HEK293T (cell line): ENCODE measurements at regions not wholly inside any gene's neighbourhood (a gene's known extent, or its start where the extent isn't known, plus 50 kb on each side); places are given as distances from the start of the nearest gene placed in this dataset.

Experiments used
- BHLHE40 ChIP-seq: fragments of 450-650 bp; IDR thresholded peaks from 2 replicates; pipeline ENCODE4 v1.6.1; 2016; ENCODE audit warnings: mild to moderate bottlenecking, moderate library complexity, borderline replicate concordance
- ELF4 ChIP-seq: fragments of 450-650 bp; IDR thresholded peaks from 2 replicates; pipeline ENCODE4 v1.6.1; 2017; ENCODE audit warnings: antibody characterized with exemption
- FOXA1 ChIP-seq: fragments of 450-650 bp; IDR thresholded peaks from 2 replicates; pipeline ENCODE4 v1.6.1; 2016; ENCODE audit warnings: mild to moderate bottlenecking
- FOXM1 ChIP-seq: fragments of 450-650 bp; IDR thresholded peaks from 2 replicates; pipeline ENCODE4 v1.6.1; 2017; ENCODE audit warnings: mild to moderate bottlenecking, borderline replicate concordance
- HDGF ChIP-seq: fragments of 450-650 bp; IDR thresholded peaks from 2 replicates; pipeline ENCODE4 v1.6.1; 2017; ENCODE audit warnings: antibody characterized with exemption, borderline replicate concordance
- LEF1 ChIP-seq: fragments of 450-650 bp; IDR thresholded peaks from 2 replicates; pipeline ENCODE4 v1.6.1; 2017; ENCODE audit warnings: mild to moderate bottlenecking, borderline replicate concordance
- SP1 ChIP-seq: fragments of 450-650 bp; IDR thresholded peaks from 2 replicates; pipeline ENCODE4 v1.6.1; 2017

- no peak for TF ChIP-seq FOXM1
- TF ChIP-seq LEF1: no peak
- no peak for TF ChIP-seq SP1
- TF ChIP-seq BHLHE40: no peak
- no peak for TF ChIP-seq FOXA1
- TF ChIP-seq HDGF: no peak
- no peak for TF ChIP-seq ELF4
These were observed 1022.6 kb downstream of the KCNMA1 start for GRCh38 chr10:76615049-76615448.
